C4-2B (cell line): ENCODE measurements at regions not wholly inside any gene's neighbourhood (a gene's known extent, or its start where the extent isn't known, plus 50 kb on each side); places are given as distances from the start of the nearest gene placed in this dataset.

ENCODE experiments used
- CTCF ChIP-seq: fragments of 450-650 bp; conservative IDR thresholded peaks from 2 replicates; pipeline ENCODE4 v1.5.1; 2017; ENCODE audit warnings: mild to moderate bottlenecking
- ZFX ChIP-seq: fragments of 450-650 bp; IDR thresholded peaks from 2 replicates; pipeline ENCODE4 v1.6.1; 2017

- TF ChIP-seq ZFX (no peak), CTCF (no peak)
Observed at GRCh38 chr2:172252154-172252553, 149.5 kb upstream of the DLX2 start.
